Heart left ventricle (tissue), 16 donors: ENCODE measurements at regions not wholly inside any gene's neighbourhood (a gene's known extent, or its start where the extent isn't known, plus 50 kb on each side); places are given as distances from the start of the nearest gene placed in this dataset.

Experiments used
- ATAC-seq, 4 donors: fragments of 200-7000 bp; cut with Tn5 transposase; one replicate each; pipeline ENCODE4 v1.9.1; 2020 to 2022; ENCODE audit warnings: moderate library complexity in 4 of 4, mild to moderate bottlenecking in 3 of 4, moderate number of reproducible peaks in 1 of 4
- DNase-seq, 5 donors: peaks; one replicate each; pipeline ENCODE4 v3.0.0-alpha.2; 2020
- H3K27ac ChIP-seq, 12 donors: fragments of 200-600 bp; sonication (generic) in 4 of 12; one replicate each; pipeline versions ENCODE4 v1.5.0 to v1.8.0; 2016 to 2022; ENCODE audit warnings: mild to moderate bottlenecking in 2 of 12
- H3K27me3 ChIP-seq, 9 donors: fragments of 200-600 bp; sonication (generic) in 2 of 9; one replicate each; pipeline versions ENCODE4 v1.5.1 to v1.8.0; 2016 to 2022; ENCODE audit warnings: mild to moderate bottlenecking in 3 of 9
- H3K36me3 ChIP-seq, 9 donors: fragments of 200-600 bp; sonication (generic) in 2 of 9; one replicate each; pipeline versions ENCODE4 v1.5.0 to v1.8.0; 2018 to 2022; ENCODE audit warnings: mild to moderate bottlenecking in 2 of 9
- H3K4me1 ChIP-seq, 12 donors: fragments of 200-600 bp; sonication (generic) in 4 of 12; one replicate each; pipeline versions ENCODE4 v1.5.0 to v1.8.0; 2016 to 2022; ENCODE audit warnings: mild to moderate bottlenecking in 3 of 12
- H3K4me3 ChIP-seq, 12 donors: fragments of 200-600 bp; sonication (generic) in 4 of 12; one replicate each; pipeline versions ENCODE4 v1.5.0 to v1.8.0; 2017 to 2022; ENCODE audit warnings: mild to moderate bottlenecking in 9 of 12, moderate library complexity in 4 of 12
- H3K9me3 ChIP-seq, 12 donors: fragments of 200-600 bp; sonication (generic) in 4 of 12; one replicate each; pipeline versions ENCODE4 v1.5.0 to v1.8.0; 2016 to 2022; ENCODE audit warnings: mild to moderate bottlenecking in 1 of 12
- POLR2A ChIP-seq, 2 donors: fragments of 450-650 bp; IDR thresholded peaks; one replicate each; pipeline ENCODE4 v1.6.1; 2017; ENCODE audit warnings: antibody characterized with exemption in 2 of 2, mild to moderate bottlenecking in 2 of 2, moderate library complexity in 2 of 2
- WGBS, 4 donors: extraction: QIAGEN DNeasy Blood & Tissue Kit in 2 of 4; methylation state at CpG; one replicate each; pipeline versions ENCODE4 v1.1.5 to v1.1.7; 2013 to 2018; 5-methylcytosine and 5-hydroxymethylcytosine counted together
- intact Hi-C, 10 donors: fragments of 100-400 bp; cut with DNase I; formaldehyde crosslinking; loops; one replicate each; pipeline versions ENCODE4 v1.11.1 to v1.14.2; 2022
- TF ChIP-seq, protein P1 (sequence below), 12 donors: fragments of 200-600 bp; sonication (generic) in 4 of 12; IDR thresholded peaks; one replicate each; pipeline versions ENCODE4 v1.5.0 to v1.8.0; 2018 to 2022; ENCODE audit warnings: antibody characterized with exemption in 12 of 12, mild to moderate bottlenecking in 5 of 12
- donor health status: ischemic (EF 13 %, LVEDD 7.1; RV severe dilation, severe dysfunction).
- donor health status: healthy with polysubstance abuse.
- donor health status: DM: no; HTN: yes; CAD: no.
- donor health status: DM: no; HTN: no; CAD: no.
- donor health status: ischemic (EF 25% LVEDD 6.9; RV normal size, moderate dysfunction).
- donor health status: ischemic (EF 25% LVEDD 5.7; RV mildly dilated, moderate dysfunction).
- donor health status: healthy.
- donor health status: DM: yes; HTN: yes; CAD: no.
- donor health status: ischemic (EF 35%, LVEDD 5.7; RV mildly dilated, moderate dysfunction).
- donor health status: nonischemic (EF 11% LVEDD 7.7; RV severe dilation, severe dysfunction).
- donor health status: DM: yes; HTN: yes; CAD: no.
- donor health status: PGD.
- donor health status: ischemic (EF 29% LVEDD 5.4; RV normal size, mild dysfunction).
- donor health status: nonischemic (EF 23%, LVEDD 6.1; RV moderate dilation, normal function).

DNA sequence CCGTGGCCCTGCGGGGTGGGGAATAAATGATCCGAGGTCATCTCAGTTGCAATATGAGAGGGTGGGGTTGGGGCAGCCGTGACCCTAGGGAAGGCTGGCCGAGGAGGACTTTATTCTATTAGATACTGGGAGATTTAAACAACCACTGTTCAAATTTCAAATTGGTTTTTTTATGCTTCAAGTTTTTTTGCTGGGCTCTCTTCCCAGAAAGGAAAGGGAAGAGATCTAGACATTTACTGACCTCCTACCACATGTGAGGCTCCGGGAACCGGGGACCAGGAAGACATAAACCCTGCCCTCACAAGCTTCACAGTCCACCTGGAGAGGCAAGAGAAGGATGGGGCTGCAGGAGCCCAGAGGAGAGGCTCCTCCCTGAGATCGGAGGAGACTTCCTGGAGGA, 207.3 kb downstream of the FOXD2 start:
- no peaks in the 10 kb centered on the region for H3K9me3 ChIP-seq
- no peaks in the 10 kb centered on the region for H3K36me3 ChIP-seq
- H3K4me1 ChIP-seq = peaks cover 0 to 24% (median 0%) of the 10 kb centered on the region in 12 donors
- no peak overlapping the region for H3K4me3 ChIP-seq
- H3K27ac ChIP-seq = peak overlapping the region in 1 of 12 donors; percentile 43
- H3K27me3 ChIP-seq = peaks cover 0 to 10% (median 0%) of the 10 kb centered on the region in 9 donors
- DNase-seq = no peak
- ATAC-seq = no peak
- 47 to 63% (median 54%) methylated on average over 8 of the region's 8 CpGs for WGBS, 4 donors
- no peak for TF ChIP-seq POLR2A (IDR thresholded peaks at IDR 0.05)
- TF ChIP-seq, protein P1, sequence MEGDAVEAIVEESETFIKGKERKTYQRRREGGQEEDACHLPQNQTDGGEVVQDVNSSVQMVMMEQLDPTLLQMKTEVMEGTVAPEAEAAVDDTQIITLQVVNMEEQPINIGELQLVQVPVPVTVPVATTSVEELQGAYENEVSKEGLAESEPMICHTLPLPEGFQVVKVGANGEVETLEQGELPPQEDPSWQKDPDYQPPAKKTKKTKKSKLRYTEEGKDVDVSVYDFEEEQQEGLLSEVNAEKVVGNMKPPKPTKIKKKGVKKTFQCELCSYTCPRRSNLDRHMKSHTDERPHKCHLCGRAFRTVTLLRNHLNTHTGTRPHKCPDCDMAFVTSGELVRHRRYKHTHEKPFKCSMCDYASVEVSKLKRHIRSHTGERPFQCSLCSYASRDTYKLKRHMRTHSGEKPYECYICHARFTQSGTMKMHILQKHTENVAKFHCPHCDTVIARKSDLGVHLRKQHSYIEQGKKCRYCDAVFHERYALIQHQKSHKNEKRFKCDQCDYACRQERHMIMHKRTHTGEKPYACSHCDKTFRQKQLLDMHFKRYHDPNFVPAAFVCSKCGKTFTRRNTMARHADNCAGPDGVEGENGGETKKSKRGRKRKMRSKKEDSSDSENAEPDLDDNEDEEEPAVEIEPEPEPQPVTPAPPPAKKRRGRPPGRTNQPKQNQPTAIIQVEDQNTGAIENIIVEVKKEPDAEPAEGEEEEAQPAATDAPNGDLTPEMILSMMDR (IDR thresholded peaks at IDR 0.05) = no peak
- intact Hi-C loops = no loop called here

DNA sequence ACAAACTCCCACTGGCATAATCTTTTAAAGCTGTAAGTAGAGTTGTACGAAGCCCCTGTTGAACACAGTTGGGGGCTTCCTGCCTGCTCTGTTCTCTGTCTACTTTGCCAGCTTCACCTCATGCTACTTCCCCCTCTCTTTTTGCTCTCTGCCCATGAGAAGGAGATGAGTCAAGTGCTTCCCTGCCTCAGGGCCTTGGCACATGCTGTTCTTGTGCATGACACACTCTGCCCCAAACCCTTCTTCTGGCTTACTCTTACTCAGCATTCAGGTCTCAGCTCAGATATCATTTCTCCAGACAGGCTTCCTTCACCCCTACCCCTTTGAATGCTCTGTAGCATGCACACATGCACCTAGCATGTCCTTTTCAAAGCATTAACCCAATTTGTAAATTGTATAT, 208.8 kb downstream of the FOXD2 start:
- TF ChIP-seq, protein P1 (IDR thresholded peaks at IDR 0.05) = no peak
- TF ChIP-seq POLR2A (IDR thresholded peaks at IDR 0.05) = no peak
- DNase-seq (no peak), ATAC-seq (no peak)
- peaks cover 0 to 7% (median 0%) of the 10 kb centered on the region in 9 donors for H3K27me3 ChIP-seq
- WGBS, 4 donors = 82 to 94% (median 89%) methylated on average over 1 of the region's 1 CpG
- no peak overlapping the region for H3K27ac ChIP-seq
- H3K4me3 ChIP-seq = no peak overlapping the region
- no peaks in the 10 kb centered on the region for H3K36me3 ChIP-seq
- H3K9me3 ChIP-seq = no peaks in the 10 kb centered on the region
- peaks cover 0 to 24% (median 0%) of the 10 kb centered on the region in 12 donors for H3K4me1 ChIP-seq
- intact Hi-C loops = no loop called here

DNA sequence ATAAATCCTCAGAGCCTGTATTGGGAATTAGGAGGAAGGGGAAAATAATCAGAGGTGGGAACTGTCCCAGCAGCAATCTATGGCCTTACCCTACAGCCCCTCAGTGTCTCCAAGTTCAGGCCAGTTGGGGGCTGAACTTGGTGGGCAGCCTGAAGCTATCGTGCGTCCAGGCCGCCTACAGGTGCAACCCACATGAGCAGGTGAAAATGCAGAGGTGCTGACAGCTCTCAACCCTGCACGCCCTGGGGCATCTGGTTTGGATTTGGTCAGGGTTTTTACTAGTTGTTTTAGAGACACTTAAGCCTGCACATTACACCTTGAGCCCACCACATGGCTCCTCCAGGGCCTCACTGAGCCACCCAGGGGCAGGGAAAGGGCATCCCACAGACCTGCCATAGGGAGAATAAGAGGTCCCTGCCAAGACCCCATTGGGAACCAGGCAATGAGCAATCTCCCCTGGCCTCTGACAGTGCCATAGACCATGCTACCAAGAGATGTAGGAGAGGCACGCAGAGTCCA, 209.5 kb downstream of the FOXD2 start:
- DNase-seq (no peak), ATAC-seq (no peak)
- TF ChIP-seq, protein P1 (IDR thresholded peaks at IDR 0.05) = no peak
- TF ChIP-seq POLR2A (IDR thresholded peaks at IDR 0.05) = no peak
- H3K27ac ChIP-seq = no peak overlapping the region
- H3K36me3 ChIP-seq = no peaks in the 10 kb centered on the region
- intact Hi-C loops = no loop called here
- H3K27me3 ChIP-seq = peaks cover 0 to 9% (median 0%) of the 10 kb centered on the region in 9 donors
- no peaks in the 10 kb centered on the region for H3K9me3 ChIP-seq
- H3K4me1 ChIP-seq = peaks cover 0 to 24% (median 0%) of the 10 kb centered on the region in 12 donors
- H3K4me3 ChIP-seq = no peak overlapping the region
- WGBS, 4 donors = 72 to 88% (median 76%) methylated on average over 4 to 5 of the region's 5 CpGs

DNA sequence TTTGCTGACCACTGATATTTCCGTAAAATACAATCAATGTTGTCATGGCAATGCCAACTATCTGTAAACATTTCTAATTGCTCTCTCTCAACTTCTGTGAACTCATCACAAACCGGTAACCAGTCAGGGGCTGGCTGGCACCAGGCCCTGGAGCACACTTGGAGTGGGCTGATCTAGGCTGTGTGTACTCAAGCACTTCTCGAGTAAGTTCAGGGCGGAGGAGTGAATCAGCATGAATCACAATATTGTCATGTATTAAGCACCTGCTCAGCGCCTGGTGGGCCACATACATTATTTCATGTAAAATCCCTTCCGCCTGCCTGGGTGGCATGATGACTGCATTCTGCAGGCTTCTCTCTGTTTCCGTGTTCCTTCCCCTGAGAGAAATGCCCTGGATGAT, 212.4 kb downstream of the FOXD2 start:
- H3K4me1 ChIP-seq = peaks cover 0 to 4% (median 0%) of the 10 kb centered on the region in 12 donors
- intact Hi-C loops = no loop called here
- DNase-seq (peak in 1 of 5 donors; percentile 14), ATAC-seq (no peak)
- 78 to 88% (median 84%) methylated on average over 7 of the region's 7 CpGs for WGBS, 4 donors
- no peak for TF ChIP-seq POLR2A (IDR thresholded peaks at IDR 0.05)
- TF ChIP-seq, protein P1 (IDR thresholded peaks at IDR 0.05) = no peak
- H3K9me3 ChIP-seq = no peaks in the 10 kb centered on the region
- H3K27ac ChIP-seq = no peak overlapping the region
- H3K27me3 ChIP-seq = peaks cover 0 to 15% (median 0%) of the 10 kb centered on the region in 9 donors
- no peaks in the 10 kb centered on the region for H3K36me3 ChIP-seq
- H3K4me3 ChIP-seq = no peak overlapping the region
